DMS153 treated with DMSO at 0.1 percent for 48 hours (cell line): ENCODE measurements at regions not wholly inside any gene's neighbourhood (a gene's known extent, or its start where the extent isn't known, plus 50 kb on each side); places are given as distances from the start of the nearest gene placed in this dataset.
"Not testable (repeated sequence)": the region's sequence is repeated elsewhere in the genome, so short reads cannot be mapped to it uniquely, and the experiment has no call there.

Experiments used
- DNase-seq: peaks from one replicate; lab custom pipeline; 2025; ENCODE audit not compliant: unreplicated experiment; lab: John Stamatoyannopoulos, UW

DNA sequence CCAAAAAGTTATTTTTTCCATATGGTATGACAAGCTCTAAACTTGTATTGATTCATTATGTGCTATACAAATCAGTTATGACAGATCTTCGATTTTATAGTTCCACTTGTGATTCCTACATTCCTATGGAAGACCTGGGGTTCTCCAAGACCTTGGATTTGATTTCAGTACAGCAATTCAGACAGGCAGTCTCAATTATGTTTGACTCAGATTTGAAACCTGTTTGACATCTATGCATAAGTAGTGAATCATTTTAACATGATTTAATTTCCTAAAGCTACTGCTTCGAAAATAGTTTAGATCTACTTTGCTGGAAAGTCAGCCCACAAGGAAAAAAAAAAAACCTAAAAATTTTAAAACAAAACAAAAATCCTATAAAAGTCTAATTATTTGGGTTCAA is 820.4 kb downstream of the LUZP2 start:
- DNase-seq: no peak

DNA sequence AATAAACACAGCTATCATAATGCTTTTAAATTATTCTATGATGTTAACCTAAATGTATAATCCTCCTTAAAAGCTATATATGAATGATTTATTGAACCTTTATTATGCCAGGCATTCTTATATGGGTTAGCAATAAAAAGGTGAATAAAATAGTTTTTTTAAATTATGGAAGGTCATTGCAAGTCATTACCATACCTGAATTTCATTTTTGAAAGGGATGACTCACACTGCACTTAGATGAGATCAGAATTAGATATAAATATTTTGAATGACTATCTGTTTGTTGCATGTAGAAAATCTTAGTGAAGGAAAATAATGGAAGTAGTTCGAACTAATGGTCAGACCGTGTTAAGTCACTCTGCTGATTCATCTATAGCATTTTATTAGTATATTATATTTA is 822.3 kb downstream of the LUZP2 start:
- no peak for DNase-seq

DNA sequence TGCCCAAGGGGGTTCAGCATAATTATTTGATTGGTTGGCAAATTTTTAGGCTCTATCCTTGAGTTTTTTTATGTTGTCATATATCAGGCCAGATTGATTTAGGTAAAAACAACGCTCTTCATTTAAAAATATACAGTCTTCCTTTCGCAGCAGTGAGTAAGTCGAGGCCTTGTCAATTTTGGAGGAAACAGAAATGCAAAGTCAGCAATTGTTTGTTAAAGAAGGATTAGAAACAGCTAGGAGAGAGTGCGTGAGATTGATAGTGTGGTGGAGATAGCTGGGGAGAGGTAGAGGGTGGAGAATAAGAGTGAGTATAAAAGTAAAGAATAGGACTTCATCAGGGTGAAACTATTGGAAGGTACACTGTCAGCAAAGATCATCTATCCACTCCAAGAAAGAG is 830.8 kb downstream of the LUZP2 start:
- no peak for DNase-seq

DNA sequence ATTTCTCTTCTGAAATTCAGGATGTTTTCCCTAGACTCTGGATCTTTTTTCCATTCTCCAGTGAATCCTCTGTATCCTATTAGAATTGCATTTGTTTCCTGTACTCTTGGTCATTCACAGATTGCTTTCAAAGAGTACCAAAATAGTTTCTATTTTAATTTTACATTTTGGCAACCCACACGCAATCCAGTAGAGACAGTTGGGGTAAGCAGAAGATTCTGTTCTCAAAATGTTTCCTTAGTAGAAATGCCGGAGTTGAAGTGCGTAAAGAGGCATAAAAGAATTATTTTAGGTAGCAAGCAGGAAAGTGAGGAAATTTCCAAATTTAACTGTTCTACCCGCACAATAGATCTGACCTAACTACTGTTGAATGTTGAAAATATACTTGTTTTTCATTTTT is 842.4 kb downstream of the LUZP2 start:
- DNase-seq: no peak

DNA sequence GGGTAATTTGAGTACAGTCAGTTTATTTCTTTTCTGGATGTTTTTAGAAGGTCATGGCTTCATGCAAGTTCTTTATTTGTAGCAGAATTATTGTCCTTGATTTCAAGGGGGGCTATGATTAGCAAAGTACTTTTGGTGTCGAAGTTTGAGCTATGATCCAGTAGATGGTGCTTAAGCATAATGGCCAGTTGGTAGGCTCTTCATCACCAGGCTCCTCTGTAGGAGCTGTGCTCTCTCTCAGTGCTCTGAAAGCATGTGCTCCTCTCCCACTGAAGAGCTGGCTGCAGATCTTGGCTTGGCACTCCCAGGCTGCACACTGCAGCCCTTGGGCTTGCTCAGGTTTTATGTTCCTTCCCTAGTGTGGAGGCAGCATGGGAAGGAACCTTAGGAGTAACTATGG is 852.7 kb downstream of the LUZP2 start:
- DNase-seq: no peak

DNA sequence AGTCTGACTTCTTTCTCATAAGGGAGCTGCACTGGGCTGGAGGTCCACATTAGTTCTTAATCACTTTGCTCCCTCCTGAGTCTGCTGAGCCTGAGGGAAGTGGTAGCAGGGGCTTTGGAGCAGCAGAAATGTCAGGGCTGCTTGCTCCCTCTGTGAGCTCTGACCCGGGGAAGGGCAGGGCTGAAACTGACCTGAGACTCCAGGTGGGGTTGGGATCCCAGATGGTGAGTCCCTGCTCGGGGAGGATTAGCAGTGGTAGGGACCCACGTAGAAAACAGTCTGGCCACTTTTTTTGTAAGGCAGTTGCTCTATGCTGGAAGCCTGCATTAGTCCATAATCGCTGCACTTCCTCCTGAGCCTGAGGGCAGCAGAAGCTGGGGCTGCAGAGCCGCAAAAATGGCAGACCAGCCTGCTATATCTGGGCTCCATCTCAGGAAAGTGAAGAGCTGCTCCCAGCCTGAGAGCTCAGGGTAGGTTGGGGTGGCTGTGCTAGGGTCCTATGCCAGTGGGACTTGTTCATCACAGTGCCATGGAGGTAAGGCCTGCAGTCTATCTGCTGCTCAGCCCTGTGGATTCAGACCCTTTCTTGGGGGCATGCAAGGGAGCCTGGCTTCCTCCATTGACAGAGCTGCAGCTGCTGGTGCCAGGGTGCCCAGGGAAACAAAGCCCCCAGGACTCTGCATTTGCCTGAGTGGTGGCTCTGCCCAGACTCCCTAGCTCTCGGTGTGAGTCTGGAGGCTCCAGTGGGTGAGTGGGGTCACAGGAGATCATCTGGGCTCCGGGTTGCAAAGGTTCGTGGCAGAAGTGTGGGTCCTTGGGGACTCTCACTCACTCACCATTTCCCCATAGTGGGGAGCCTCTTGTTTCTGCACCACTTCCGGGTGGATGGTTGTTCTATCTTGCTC is 854.3 kb downstream of the LUZP2 start:
- no peak for DNase-seq

DNA sequence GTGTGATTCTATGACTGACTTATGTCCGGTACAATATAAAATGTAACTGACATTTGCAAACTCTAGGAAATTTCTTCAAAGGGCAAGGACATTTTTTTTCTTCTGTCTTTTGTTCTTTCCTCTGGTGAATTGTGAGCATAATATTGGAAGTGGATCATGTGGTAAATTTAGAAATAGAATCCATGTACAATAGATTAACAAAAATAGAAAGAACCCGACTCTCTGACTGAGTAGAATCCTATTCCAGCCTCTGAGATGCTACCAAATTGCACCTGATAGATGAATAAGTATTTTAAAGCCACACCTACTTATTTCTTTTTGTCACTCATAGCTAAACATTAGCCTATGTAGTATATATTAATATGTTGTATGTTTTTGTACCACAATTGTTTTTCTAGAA is 860.3 kb downstream of the LUZP2 start:
- DNase-seq: no peak

DNA sequence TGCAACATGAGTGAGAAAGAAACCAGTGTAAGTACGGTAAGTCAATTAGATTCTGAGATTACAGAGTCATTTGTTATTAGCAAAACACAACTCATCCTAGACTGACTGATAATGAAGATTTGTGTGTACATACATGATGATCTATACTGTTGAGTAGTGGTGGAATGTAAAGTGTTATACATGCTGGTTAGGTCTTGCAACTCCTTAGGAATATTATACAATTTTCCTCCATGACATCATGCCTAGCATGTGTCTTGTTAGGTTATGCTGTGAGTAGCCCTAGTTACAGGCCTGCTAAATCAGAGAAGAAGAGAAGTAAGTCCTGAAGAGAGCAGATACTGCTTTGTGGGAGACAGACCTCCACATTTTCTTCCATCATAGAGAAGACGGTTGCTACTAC is 880.6 kb downstream of the LUZP2 start:
- DNase-seq: no peak

DNA sequence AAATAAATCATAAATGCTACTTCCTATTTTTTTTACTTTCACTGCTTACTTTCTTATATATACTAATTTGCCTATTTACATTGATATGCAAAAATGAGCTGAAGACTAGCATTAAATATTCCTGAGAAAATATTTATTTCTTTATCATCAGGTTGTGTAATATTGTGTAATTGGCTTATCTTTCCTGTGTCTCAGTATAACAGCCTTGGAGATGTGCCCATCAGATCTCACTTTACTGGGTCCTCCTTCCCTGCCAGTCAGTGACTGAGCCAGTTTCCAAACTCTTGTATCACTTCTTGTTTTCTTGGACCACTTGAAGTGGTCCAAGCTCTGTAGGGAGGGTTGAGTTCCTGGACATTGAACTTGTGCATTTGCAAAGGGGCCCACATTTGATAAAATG is 900.0 kb downstream of the LUZP2 start:
- no peak for DNase-seq

DNA sequence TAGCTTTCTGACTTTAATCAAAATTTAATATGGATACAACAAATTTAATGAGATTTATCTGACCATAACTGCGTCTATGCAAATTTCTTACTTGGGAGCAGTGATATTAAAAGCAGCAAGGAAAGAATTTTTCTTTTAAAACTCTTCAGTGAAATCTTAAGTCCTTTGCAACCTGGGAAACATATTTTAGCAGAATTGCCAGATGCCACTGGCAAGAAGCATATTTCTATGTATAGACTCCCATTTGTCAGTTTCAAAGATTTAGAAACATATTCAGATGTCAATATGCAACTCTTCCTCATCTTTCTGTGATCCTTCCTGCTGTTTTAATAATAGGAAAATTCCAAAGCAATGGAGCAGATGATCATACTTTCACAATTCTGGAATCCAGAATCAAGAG is 911.3 kb downstream of the LUZP2 start:
- no peak for DNase-seq

DNA sequence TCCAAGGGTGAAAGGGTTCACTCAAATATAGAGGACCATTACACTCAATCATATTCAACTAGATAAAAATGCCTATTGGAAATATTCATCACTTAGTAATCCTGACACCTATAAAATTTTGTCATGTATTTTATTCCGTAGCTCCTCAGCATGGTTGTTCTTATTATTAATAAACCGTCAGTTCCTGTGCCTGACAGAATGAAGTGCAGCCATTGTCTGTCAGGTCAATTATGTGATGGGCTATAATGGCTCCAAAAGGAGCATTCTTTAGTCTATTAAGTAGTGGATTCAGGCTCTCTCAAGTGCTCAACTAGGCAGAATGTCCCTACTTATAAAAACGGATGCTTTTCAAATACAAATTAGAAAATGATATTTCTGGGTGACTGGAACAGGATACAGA is 916.1 kb upstream of the ANO3 start:
- DNase-seq: no peak

DNA sequence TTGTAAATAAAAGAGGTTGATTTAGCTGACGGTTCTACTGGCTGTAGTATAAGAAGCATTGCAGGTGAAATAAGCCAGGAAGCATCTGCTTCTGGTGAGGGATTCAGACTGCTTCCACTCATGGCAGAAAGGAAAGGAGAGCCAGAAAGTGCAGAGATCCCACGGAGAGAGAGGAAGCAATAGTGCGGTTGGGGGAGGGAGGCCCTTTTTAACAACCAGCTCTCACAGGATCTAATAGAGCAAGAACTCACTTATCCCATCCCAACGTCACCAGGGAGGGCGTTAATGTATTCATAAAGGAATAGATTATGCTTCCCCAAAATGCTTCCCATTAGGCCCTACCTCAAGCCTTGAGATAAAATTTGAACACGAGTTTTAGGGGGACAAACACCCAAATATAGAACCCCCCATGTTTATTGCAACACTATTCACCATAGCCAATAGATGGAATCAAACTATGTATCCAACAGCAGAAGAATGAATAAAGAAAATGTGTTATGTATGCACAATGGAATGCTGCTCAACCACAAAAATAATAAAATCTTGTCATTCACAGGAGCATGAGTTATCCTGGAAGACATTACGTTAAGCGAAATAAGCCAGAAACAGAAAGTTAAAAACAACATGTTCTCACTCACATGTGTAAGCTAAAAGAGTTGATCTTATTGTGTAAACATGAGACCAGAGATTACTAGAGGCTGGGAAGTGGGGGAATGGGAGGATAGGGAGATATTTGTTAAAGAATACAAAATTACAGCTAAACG is 908.3 kb upstream of the ANO3 start:
- no peak for DNase-seq

DNA sequence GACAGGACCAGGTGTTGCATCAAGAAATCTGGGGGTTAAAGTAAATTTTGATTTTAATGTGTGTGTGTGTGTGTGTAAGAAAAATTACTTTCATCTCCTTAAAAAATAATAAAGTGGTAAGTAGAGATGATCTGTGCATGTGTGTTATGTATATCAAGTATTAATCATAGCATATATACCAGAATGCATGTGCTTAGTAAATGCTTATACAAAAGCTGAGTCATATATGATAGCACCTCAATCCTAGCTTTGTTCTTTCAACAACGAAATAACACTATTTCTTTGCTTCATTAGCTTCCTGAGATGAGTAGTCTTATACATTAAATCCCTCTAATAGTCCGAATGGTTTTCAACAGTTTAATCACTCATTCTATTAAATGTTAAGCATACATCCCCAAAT is 899.6 kb upstream of the ANO3 start:
- DNase-seq: no peak

DNA sequence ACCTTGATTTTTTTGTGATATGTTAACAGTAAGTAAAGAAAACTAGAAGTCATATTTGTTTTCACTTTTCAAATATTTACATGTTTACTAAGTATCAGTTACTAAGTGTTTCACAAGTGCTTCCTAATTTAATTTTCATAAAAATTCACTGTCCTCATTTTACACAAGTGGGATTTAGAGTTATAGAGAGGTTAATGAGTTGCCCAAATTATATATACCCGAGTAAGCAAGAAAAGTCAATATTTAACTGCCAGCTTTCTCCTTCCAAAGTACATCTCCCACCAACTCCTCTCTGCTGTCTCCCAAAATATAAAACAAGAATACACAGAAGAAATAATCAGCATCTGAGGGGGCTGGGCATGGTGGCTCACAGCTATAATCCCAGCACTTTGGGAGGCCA is 896.7 kb upstream of the ANO3 start:
- no peak for DNase-seq

DNA sequence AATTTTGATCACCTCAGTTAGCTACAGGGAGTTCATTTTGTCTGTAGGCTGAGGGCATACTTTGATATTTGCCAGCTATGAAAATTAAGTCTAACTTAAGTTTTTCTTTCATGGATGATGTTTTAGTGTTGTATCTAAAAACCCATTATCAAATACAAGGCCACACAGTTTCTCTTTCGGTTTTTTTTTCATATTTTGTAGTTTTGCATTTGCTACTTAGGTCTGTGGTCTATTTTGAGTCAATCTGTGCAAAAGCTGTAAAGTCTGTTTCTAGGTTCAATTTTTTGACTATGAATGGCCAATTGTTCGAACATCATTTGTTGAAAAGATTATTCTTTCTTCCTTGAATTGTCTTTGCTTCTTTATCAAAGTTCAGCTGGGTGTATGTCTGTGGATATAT is 895.6 kb upstream of the ANO3 start:
- no peak for DNase-seq

DNA sequence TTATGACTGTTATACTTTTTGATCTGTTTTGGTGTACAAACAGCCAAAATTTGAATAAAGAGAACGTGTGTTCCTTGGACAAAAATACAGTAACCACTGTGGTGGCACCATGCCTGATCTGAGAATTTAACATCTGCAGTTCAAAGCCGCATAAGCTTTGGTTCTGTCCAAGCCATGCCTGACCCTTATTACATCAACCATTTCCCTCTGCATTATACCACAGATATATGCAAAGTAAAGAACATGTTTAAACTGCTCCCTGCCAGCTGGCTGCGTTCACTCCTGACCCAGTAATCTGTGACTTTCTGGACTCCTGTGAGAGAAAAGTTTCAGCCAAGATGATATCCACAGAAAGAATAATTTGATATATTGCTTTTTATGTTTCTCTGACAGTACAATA is 890.5 kb upstream of the ANO3 start:
- no peak for DNase-seq

DNA sequence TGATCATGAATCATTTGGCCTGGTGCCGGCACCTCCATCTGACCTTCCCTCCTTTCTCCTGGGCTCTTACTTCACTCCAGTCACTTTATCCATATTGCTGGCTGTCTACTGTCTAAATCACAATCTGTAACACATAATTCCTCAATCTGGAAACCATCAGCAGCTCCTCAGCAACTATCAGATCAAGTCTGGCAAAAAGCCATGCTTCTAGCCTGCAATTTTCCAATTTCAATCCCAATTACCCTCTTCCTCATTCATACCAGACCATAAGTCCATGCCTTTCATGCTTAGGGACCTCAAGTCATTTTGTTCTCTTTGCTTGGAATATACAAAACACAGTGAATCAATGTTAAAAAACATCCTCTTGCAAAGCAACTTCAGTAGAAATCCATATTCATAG is 882.8 kb upstream of the ANO3 start:
- no peak for DNase-seq

DNA sequence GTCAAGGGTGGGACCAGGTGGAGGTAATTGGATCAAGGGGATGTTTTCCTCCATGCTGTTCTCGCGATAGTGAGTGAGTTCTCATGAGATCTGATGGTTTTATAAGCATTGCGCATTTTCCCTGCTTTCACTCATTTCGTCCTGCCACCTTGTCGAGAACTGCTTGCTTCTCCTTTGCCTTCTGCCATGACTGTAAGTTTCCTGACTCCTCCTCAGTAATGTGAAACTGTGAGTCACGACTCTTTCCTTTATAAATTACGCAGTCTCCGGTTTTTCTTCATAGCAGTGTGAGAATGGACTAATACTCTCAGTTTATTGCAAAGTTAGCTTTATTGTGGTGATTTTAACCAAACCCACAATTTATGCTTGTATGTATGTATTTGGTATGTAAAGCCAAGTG is 878.5 kb upstream of the ANO3 start:
- no peak for DNase-seq

DNA sequence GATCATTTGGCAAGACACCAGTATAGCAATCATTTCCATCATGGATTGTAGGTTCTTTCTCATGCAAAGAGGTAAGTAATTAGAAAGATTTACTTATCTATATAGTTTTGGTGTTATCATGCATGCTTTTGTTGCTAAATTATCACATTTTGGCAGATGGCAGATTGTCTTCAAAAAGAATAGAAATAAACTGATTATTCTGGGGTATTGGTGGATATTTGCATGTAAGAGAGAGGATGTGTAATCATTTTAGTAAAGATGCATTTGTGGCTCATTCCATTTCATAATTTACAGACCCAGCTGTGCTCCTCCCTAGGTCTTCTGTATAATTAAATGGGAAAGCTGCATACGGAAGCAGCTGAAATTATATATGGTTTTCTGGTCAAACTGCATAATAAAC is 875.7 kb upstream of the ANO3 start:
- DNase-seq: no peak

DNA sequence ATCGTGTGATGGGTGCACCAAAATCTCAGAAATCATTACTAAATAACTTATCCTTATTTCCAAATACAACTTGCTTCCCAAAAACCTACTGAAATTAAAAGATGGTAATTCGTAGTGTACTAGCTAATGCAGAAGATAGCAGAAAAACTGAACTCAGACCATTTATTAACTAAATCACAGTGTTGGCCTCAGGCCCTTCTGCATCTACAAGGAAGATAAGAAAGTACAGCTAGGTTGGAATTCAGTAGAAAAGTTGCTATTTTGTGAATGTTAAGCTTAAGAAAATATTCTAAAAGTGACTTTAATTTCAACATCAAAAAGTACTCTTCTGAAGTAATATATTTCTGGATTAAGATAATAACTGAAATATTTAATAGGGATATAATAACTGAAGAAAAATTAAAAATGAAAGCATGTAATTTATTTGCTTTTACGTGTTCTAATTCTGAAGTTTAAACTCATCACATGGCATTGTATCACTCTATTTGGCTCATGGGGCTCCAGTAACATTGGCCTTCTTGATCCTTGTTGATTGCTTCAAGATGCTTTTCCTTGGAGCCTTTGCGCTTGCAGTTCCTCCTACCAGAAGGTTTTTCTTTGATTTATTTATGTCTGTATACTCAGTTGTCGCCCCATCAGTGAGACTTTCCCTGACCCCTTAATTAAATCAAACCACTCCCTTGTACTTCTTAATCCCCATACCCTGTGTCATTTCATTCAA is 847.9 kb upstream of the ANO3 start:
- DNase-seq: no peak

DNA sequence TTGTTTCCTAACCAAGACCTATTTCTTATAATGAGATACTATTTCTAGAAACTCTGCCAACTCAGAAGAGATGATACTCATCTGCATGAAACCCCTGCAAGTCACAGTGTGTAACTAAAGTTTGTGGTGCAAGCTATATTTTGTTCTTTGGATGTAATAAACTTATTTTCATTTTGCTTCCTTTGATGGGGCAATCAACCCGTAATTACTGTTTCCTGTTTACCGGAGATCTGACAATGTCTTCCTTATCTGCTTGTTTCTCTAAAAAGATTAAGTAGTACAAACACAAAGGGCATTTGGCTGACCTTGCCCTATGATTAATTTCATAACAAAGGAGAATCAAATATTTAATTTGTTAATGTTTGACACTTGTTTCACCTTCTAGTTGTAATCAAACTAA is 846.6 kb upstream of the ANO3 start:
- DNase-seq: no peak

DNA sequence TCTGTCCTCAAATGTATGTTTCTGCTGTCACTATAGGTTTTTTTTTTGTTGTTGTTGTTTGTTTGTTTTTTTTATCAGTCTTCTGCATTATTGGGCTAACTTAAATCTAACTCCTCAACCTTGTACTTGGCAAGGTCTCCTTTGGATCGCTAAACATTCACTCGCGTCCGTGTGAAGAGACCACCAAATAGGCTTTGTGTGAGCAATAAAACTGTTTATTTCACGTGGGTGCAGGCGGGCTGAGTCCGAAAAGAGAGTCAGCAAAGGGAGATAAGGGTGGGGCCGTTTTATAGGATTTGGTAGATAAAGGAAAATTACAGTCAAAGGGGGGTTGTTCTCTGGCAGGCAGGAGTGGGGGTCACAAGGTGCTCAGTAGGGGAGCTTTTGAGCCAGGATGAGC is 845.6 kb upstream of the ANO3 start:
- not testable (repeated sequence) for DNase-seq
